Smooth muscle cell (in vitro differentiated cells): ENCODE measurements at regions not wholly inside any gene's neighbourhood (a gene's known extent, or its start where the extent isn't known, plus 50 kb on each side); places are given as distances from the start of the nearest gene placed in this dataset.

ENCODE experiments used
- DNase-seq: peaks from one replicate; lab custom pipeline; 2025; ENCODE audit not compliant: unreplicated experiment; lab: John Stamatoyannopoulos, UW
- H2AFZ ChIP-seq: fragments of 200-600 bp; sonication (generic); 2 replicates; pipeline ENCODE4 v1.6.0; 2016; ENCODE audit warnings: antibody characterized with exemption, low read depth, mild to moderate bottlenecking
- H3F3A ChIP-seq: fragments of 200-600 bp; sonication (generic); 2 replicates; pipeline ENCODE4 v1.6.0; 2017; ENCODE audit warnings: antibody characterized with exemption, low read depth
- H3K27ac ChIP-seq: fragments of 200-600 bp; sonication (generic); 2 replicates; pipeline ENCODE4 v1.5.1; 2016; ENCODE audit warnings: low read depth, mild to moderate bottlenecking
- H3K27me3 ChIP-seq: fragments of 200-600 bp; sonication (generic); 2 replicates; pipeline ENCODE4 v1.6.1; 2016; ENCODE audit warnings: low read depth, mild to moderate bottlenecking
- H3K36me3 ChIP-seq: fragments of 200-600 bp; sonication (generic); 2 replicates; pipeline ENCODE4 v1.5.1; 2016; ENCODE audit warnings: low read depth
- H3K4me1 ChIP-seq: fragments of 200-600 bp; sonication (generic); 2 replicates; pipeline ENCODE4 v1.5.1; 2016; ENCODE audit warnings: low read depth
- H3K4me2 ChIP-seq: fragments of 200-600 bp; sonication (generic); 2 replicates; pipeline ENCODE4 v1.6.0; 2016; ENCODE audit warnings: mild to moderate bottlenecking
- H3K4me3 ChIP-seq: fragments of 200-600 bp; sonication (generic); 2 replicates; pipeline ENCODE4 v1.5.1; 2016; ENCODE audit warnings: mild to moderate bottlenecking
- H3K79me2 ChIP-seq: fragments of 200-600 bp; sonication (generic); 2 replicates; pipeline ENCODE4 v1.6.0; 2016; ENCODE audit warnings: low read depth, mild to moderate bottlenecking
- H3K9ac ChIP-seq: fragments of 200-600 bp; sonication (generic); 2 replicates; pipeline ENCODE4 v1.6.0; 2016; ENCODE audit warnings: low read depth
- H3K9me3 ChIP-seq: fragments of 200-600 bp; sonication (generic); replicated peaks from 2 replicates; pipeline ENCODE4 v1.5.1; 2016; ENCODE audit warnings: low read depth
- H4K20me1 ChIP-seq: fragments of 200-600 bp; sonication (generic); 2 replicates; pipeline ENCODE4 v1.6.0; 2016; ENCODE audit warnings: low read depth
- WGBS: methylation state at CpG from one replicate; pipeline ENCODE4 v1.1.7; 2016; ENCODE audit warnings: low lambda C conversion rate; 5-methylcytosine and 5-hydroxymethylcytosine counted together
- TF ChIP-seq, protein P1 (sequence below): fragments of 200-600 bp; sonication (generic); IDR thresholded peaks from 2 replicates; pipeline ENCODE4 v1.5.1; 2017; ENCODE audit warnings: borderline replicate concordance, mild to moderate bottlenecking, antibody characterized with exemption; ENCODE audit not compliant: insufficient read depth, poor library complexity, severe bottlenecking

- Histone ChIP-seq H3K27ac (no peak overlapping the region), H3F3A (no peaks in the 10 kb centered on the region), H3K9me3 (no peaks in the 10 kb centered on the region), H3K9ac (no peak overlapping the region), H3K27me3 (no peaks in the 10 kb centered on the region), H3K79me2 (no peaks in the 10 kb centered on the region), H2AFZ (no peak overlapping the region), H3K4me3 (no peak overlapping the region), H3K36me3 (no peaks in the 10 kb centered on the region), H3K4me1 (peaks cover 4% of the 10 kb centered on the region), H4K20me1 (no peaks in the 10 kb centered on the region), H3K4me2 (peak overlapping the region; percentile 29)
- TF ChIP-seq, protein P1, sequence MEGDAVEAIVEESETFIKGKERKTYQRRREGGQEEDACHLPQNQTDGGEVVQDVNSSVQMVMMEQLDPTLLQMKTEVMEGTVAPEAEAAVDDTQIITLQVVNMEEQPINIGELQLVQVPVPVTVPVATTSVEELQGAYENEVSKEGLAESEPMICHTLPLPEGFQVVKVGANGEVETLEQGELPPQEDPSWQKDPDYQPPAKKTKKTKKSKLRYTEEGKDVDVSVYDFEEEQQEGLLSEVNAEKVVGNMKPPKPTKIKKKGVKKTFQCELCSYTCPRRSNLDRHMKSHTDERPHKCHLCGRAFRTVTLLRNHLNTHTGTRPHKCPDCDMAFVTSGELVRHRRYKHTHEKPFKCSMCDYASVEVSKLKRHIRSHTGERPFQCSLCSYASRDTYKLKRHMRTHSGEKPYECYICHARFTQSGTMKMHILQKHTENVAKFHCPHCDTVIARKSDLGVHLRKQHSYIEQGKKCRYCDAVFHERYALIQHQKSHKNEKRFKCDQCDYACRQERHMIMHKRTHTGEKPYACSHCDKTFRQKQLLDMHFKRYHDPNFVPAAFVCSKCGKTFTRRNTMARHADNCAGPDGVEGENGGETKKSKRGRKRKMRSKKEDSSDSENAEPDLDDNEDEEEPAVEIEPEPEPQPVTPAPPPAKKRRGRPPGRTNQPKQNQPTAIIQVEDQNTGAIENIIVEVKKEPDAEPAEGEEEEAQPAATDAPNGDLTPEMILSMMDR = no peak
- DNase-seq = no peak
- 24% methylated on average over 1 of the region's 1 CpG for WGBS
Observed at GRCh38 chr4:15366721-15367120, 61.1 kb upstream of the C1QTNF7 start.

DNA sequence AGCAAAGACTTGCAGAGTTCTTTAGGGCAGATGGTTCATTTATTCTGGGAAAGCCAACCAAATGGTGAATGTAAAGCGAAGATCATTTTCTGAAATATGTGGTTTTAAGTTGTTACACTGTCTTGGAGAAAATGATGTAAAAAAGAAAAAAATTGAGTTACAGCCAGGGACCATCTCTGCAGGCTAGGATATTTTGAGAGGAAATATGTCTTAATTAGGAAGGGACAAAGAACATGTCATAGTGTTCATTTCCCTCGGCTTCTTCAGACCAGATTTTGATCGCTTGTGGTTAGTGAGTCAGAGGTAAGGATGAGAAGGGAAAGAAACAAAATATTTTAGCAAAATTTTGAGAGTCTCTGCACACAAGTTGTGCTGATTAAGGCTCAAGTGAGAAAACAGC, 59.0 kb upstream of the C1QTNF7 start:
- peaks cover 4% of the 10 kb centered on the region for H3K4me1 ChIP-seq
- H3K4me2 ChIP-seq = peak overlapping the region; percentile 40
- H2AFZ ChIP-seq = no peak overlapping the region
- H3F3A ChIP-seq = no peaks in the 10 kb centered on the region
- H3K4me3 ChIP-seq = no peak overlapping the region
- no peaks in the 10 kb centered on the region for H3K27me3 ChIP-seq
- TF ChIP-seq, protein P1 = no peak
- DNase-seq = no peak
- H3K27ac ChIP-seq = no peak overlapping the region
- no peaks in the 10 kb centered on the region for H3K79me2 ChIP-seq
- no peaks in the 10 kb centered on the region for H4K20me1 ChIP-seq
- no peaks in the 10 kb centered on the region for H3K9me3 ChIP-seq
- no peaks in the 10 kb centered on the region for H3K36me3 ChIP-seq
- 28% methylated on average over 3 of the region's 3 CpGs for WGBS
- no peak overlapping the region for H3K9ac ChIP-seq

DNA sequence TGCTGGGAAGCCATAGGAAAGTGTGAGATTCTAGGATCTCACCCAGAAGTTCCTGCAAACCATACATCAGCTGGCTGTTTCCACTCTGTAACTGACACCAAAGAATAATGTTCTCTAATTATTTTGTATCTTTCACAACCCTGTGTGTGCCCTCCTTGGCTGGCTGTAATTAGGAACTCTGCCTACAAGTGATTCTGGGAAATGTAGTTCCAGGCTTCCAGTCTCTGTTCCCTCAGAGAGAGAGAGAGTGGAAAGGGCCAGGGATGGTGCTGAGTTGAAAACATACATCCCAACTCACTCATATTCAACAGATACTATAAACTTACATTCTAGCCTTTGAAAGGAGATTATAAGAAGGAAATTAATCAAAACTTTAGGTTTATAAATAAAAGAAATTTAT, 57.5 kb upstream of the C1QTNF7 start:
- Histone ChIP-seq H3K4me2 (no peak overlapping the region), H2AFZ (no peak overlapping the region), H3K4me1 (peaks cover 4% of the 10 kb centered on the region), H3K9me3 (no peaks in the 10 kb centered on the region), H4K20me1 (no peaks in the 10 kb centered on the region), H3K79me2 (no peaks in the 10 kb centered on the region), H3K9ac (no peak overlapping the region), H3K4me3 (no peak overlapping the region), H3K36me3 (no peaks in the 10 kb centered on the region), H3K27ac (no peak overlapping the region), H3K27me3 (no peaks in the 10 kb centered on the region), H3F3A (no peaks in the 10 kb centered on the region)
- TF ChIP-seq, protein P1 = no peak
- DNase-seq = no peak

DNA sequence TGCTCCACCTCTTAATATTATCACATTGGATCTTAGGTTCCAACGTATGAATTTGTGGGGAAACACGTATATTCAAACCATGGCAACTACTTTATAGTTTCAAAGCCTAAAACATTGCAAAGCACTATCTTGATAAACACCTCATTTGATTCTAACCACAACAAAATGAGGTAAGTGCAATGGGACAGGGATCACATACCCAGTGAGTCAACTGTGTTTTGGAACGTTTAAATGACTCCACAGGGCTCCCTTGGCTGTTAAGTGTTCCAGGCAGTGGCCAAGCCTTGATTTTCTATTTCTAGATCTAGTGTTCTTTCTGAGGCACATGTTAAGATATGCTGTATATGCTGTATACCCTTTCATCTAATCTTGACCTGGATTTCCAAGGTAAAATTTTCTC, 54.5 kb upstream of the C1QTNF7 start:
- no peak for DNase-seq
- TF ChIP-seq, protein P1 = no peak
- WGBS = 79% methylated on average over 3 of the region's 3 CpGs

More for the DNA sequence above, 54.5 kb upstream of the C1QTNF7 start:
- H3K27me3 ChIP-seq = no peaks in the 10 kb centered on the region
- H3K36me3 ChIP-seq = no peaks in the 10 kb centered on the region
- no peaks in the 10 kb centered on the region for H4K20me1 ChIP-seq
- H3K79me2 ChIP-seq = no peaks in the 10 kb centered on the region
- H3F3A ChIP-seq = peaks cover 3% of the 10 kb centered on the region
- H3K4me1 ChIP-seq = peaks cover 7% of the 10 kb centered on the region
- no peak overlapping the region for H3K27ac ChIP-seq
- no peaks in the 10 kb centered on the region for H3K9me3 ChIP-seq
- no peak overlapping the region for H2AFZ ChIP-seq
- H3K9ac ChIP-seq = no peak overlapping the region
- H3K4me2 ChIP-seq = no peak overlapping the region
- no peak overlapping the region for H3K4me3 ChIP-seq
